COLO668 (cell line): ENCODE measurements at regions not wholly inside any gene's neighbourhood (a gene's known extent, or its start where the extent isn't known, plus 50 kb on each side); places are given as distances from the start of the nearest gene placed in this dataset.

Source experiments
- DNase-seq: peaks from one replicate; lab custom pipeline; 2025; ENCODE audit not compliant: unreplicated experiment; lab: John Stamatoyannopoulos, UW

DNA sequence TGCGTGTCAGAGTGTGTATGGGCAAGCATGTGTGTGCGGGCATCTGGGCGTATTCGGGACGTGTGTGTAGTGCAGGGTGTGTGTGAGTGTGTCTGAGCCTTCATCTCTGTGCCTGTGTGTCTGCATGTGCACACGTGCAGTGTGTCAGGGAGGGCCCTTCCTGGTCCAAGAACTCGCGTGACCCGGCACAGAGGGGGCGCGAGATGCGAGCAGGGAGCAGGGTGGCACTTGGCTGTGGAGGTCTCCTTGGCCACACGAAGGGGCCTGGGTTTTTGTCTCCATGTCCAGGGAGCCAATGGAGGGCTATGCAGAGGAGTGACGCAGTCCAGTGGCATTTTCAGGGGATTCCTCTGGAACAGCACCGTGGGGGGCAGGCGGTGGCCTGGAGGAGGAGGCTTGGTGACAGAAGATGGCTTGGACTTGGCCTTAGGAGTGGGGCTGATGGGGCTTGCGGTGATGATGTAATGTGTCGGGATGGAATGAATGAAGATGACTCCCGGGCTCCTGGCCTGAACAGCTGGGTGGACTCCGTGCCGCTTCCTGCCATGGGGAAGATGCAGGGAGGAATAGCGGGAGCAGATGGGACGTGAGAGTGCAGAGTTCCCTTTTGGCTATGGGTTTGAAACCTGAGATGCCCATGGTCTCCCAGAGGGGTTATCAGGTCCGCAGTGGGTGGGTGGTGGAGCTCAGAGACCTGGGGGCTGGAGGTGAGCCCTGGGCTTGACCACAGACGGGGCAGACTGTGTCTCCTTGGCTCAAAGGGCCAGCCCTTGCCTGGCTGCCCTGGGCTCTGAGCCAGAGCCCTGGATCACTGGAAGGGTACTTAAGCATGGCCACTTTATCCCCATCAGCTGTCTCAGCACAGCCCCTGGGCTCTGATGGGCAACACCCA is 208.3 kb downstream of the PHETA1 start:
- no peak for DNase-seq

DNA sequence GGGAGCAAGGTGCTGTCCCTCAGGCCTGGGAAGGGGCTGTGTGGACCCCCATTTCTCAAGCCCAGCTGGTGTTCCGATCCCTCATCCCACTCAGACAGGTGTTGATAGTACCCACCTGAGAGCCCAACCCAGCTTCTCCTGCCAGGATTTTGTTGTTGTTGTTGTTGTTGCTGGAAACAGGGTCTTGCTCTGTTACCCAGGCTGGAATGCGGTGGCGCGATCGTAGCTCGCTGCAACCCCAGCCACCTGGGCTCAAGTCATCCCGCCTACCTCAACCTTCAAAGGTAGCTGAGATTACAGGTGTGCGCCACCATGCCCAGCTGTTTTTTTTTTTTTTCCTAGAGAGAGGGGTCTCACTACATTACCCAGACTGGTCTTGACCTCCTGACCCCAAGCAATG is 209.9 kb downstream of the PHETA1 start:
- DNase-seq: no peak

- DNase-seq: no peak
Measured at GRCh38 chr12:111157486-111157885, 211.4 kb downstream of the PHETA1 start.

- no peak for DNase-seq
Measured at GRCh38 chr12:111156304-111156703, 212.6 kb downstream of the PHETA1 start.

GRCh38 chr12:111155521-111155920 is 213.4 kb downstream of the PHETA1 start:
- DNase-seq: no peak

DNA sequence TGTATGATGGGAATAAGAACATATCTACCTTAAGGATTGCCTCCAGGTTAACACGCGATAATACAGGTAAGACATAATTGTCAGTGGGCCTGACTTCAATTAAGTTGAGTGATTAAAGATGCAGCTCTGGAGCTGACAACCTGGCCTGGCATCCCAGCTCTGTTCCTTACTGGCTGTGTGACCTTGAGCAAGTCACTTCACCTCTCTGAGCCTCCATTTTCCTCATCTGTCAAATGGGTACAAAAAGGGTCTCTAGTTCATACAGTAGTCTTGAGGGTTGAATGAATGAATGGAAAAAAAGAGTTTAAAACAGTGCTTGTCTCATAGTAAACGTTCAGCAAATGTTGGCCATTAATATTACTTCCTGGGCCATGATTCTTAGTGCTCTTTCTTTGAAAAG is 213.9 kb downstream of the PHETA1 start:
- no peak for DNase-seq

DNA sequence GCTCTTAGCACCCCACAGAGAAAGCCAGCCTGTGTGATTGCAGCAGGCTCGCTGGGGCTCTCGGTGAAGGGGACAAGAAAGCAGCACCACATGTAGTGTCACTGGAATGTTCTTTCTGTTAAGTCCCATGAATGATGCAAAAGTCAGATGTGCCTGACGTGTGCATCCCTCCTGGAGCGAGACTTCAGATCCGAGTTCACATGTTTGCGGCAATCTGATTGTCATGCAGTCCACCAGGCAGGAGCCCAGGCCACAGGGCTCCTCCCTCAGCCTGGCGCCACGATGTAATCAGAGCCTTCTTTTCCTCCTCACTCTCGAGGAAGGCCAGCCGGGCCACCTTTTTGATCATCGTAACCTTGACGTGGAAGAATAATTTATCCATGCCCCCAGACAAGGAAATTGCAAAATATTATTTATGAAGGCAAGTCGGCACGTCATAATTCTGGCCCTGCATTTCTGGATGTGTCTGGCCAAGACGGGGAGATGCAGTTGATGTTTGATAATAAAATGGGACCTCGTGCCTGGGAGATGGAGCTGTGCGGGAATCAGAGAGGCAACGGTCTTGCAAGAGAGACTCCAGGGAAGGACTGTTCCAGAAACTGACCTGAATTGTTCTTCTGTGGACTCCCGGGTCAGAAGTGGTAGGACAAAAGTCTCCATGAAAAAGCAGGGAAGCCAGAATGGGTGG is 214.6 kb downstream of the PHETA1 start:
- no peak for DNase-seq

- no peak for DNase-seq
Measured at GRCh38 chr12:111152561-111152960, 216.3 kb downstream of the PHETA1 start.

DNA sequence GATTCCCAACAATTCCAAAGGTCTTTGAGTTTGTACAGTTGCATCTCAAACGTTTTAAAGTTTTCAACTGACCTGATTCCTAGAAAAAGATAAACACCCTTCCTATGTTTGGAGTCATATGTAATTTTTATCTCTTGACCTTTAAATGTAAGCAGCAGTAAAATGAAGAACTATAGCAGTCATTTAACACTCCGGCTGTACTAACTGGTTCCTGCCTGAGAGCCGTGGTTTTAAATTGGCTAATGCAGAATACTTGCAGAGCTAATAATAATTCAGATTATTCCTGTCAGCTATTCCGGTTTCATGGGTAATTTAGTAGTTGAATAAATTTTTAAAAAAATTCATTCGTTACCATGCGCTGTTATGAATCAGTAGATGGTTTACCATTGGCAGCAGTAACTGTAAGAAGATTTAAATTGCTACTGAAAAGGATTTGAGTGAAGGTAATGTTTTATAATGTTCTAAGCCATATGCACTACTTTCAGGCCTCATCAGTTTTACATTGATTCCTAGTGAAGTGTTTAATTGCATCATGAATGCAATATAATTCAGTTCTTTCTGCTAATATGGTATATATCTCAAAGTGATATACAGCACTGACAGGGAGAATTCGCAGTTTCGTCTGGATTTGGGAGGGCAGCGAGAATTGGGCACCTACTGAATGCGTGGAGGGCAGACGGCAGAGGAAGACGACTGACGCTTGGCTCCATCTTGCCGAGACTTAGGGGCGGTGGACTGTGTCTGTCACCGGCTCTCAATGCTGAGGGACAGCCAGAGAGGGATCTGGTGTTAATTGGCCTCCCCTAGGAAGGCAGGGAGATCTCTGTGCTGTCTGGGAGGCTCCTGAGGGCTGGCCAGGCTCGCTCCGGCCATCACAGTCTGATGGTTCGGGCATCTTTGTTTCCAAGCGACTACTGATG is 217.7 kb downstream of the PHETA1 start:
- DNase-seq: no peak

DNA sequence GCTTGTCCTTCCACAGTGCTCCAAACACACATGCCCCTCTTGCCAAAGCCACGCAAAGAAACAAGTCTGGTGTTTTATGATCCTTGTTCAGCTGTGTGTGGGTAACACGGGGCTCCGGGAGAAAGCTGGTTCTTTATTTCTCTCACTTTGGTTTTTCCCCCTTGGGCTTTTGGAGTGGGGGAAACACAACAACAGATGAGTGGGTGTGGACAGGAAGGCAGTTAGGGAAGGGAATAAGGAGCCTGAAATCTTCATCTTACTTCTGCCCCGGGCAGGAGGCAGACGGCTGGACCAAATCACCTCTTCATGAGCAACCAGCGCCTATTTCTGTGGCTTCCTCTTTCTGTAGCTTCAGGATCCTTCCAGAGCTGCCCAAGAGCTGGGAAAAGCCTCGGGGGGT is 218.5 kb downstream of the PHETA1 start:
- no peak for DNase-seq

GRCh38 chr12:111149299-111149698 is 219.6 kb downstream of the PHETA1 start:
- no peak for DNase-seq

GRCh38 chr12:111148005-111148404 is 220.9 kb downstream of the PHETA1 start:
- no peak for DNase-seq

- DNase-seq: no peak
Measured at GRCh38 chr12:111143271-111143670, 222.9 kb upstream of the MYL2 start.

- DNase-seq: no peak
Measured at GRCh38 chr12:111141205-111141604, 220.8 kb upstream of the MYL2 start.

GRCh38 chr12:111138016-111138415 is 217.6 kb upstream of the MYL2 start:
- DNase-seq: no peak

DNA sequence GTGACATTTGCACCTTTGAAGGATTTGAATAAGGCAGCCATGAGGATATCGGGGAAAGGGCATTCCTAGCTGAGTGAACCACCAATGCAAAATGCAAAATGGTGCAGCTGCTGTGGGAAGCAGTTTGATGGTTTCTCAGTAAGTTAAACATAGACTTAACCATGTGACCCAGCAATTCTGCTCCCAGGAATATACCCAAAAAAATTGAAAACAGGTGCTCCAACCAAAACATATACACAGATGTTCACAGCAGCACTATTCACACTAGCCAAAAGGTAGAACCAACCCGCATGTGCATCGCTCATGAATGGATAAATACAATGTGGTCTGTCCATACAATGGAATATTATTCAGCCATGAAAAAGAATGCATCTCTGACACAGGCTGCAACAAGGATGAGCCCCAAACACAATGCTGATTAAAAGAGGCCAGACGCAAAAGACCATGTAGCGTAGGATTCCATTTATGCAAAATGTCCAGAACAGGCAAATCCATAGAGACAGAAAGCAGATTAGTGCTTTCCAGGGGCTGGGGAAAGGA is 215.0 kb upstream of the MYL2 start:
- no peak for DNase-seq

- DNase-seq: no peak
Measured at GRCh38 chr12:111130336-111130735, 210.0 kb upstream of the MYL2 start.

GRCh38 chr12:111129149-111129767 is 208.9 kb upstream of the MYL2 start:
- no peak for DNase-seq

GRCh38 chr12:111126331-111126730 is 206.0 kb upstream of the MYL2 start:
- no peak for DNase-seq

- no peak for DNase-seq
Measured at GRCh38 chr12:111124183-111124582, 203.8 kb upstream of the MYL2 start.

DNA sequence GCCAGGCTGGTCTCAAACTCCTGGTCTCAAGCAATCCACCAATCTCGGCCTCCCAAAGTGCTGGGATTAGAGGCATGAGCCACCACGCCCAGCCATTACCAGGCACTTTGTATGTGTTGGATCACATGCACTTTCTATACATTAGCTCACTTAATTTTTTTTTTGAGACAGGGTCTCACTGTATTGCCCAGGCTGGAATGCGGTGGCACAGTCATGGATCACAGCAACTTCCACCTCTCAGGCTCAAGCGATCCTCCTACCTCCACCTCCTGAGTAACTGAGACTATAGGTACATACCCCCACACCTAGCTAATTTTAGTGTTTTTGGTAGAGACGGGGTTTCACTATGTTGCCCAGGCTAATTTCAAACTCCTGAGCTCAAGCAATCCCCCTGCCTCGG is 203.0 kb upstream of the MYL2 start:
- no peak for DNase-seq
